ENCODE measurements at regions not wholly inside any gene's neighbourhood (a gene's known extent, or its start where the extent isn't known, plus 50 kb on each side); places are given as distances from the start of the nearest gene placed in this dataset.

GRCh38 chr11:115884800-115885534 is 380.8 kb upstream of the CADM1 start:
- peaks cover 0 to 5% (median 0%) of the 10 kb centered on the region in 5 donors for H3K27me3 ChIP-seq (ENCODE audit: control insufficient read depth in 5 of 5, insufficient read depth in 4 of 5, low read length in 5 of 5)
- no peak overlapping the region for H3K27ac ChIP-seq (ENCODE audit: low read depth, low read length)
- peaks cover 0 to 14% (median 0%) of the 10 kb centered on the region in 5 donors for H3K4me1 ChIP-seq (ENCODE audit: control insufficient read depth in 5 of 5, insufficient read depth in 5 of 5, low read length in 5 of 5)
- no peak overlapping the region for H3K4me3 ChIP-seq (ENCODE audit: low read depth in 1 of 5, low read length in 5 of 5)
- peaks cover 0 to 11% (median 6%) of the 10 kb centered on the region in 5 donors for H3K9me3 ChIP-seq (ENCODE audit: control insufficient read depth in 5 of 5, low read length in 5 of 5)
- H3K9ac ChIP-seq (ENCODE audit: low read length in 5 of 5) = no peak overlapping the region
- H3K36me3 ChIP-seq (ENCODE audit: control insufficient read depth in 5 of 5, insufficient read depth in 5 of 5, low read length in 5 of 5) = no peaks in the 10 kb centered on the region

- no peaks in the 10 kb centered on the region for H3K36me3 ChIP-seq (ENCODE audit: control insufficient read depth in 5 of 5, insufficient read depth in 5 of 5, low read length in 5 of 5)
- no peak overlapping the region for H3K4me3 ChIP-seq (ENCODE audit: low read depth in 1 of 5, low read length in 5 of 5)
- H3K4me1 ChIP-seq (ENCODE audit: control insufficient read depth in 5 of 5, insufficient read depth in 5 of 5, low read length in 5 of 5) = peaks cover 0 to 11% (median 0%) of the 10 kb centered on the region in 5 donors
- peaks cover 0 to 8% (median 0%) of the 10 kb centered on the region in 5 donors for H3K27me3 ChIP-seq (ENCODE audit: control insufficient read depth in 5 of 5, insufficient read depth in 4 of 5, low read length in 5 of 5)
- no peak overlapping the region for H3K27ac ChIP-seq (ENCODE audit: low read depth, low read length)
- H3K9me3 ChIP-seq (ENCODE audit: control insufficient read depth in 5 of 5, low read length in 5 of 5) = no peaks in the 10 kb centered on the region
- H3K9ac ChIP-seq (ENCODE audit: low read length in 5 of 5) = no peak overlapping the region
Measured at GRCh38 chr11:115874843-115875242, 370.6 kb upstream of the CADM1 start.

GRCh38 chr11:115873813-115874212 is 369.6 kb upstream of the CADM1 start:
- no peak overlapping the region for H3K9ac ChIP-seq (ENCODE audit: low read length in 5 of 5)
- no peak overlapping the region for H3K27ac ChIP-seq (ENCODE audit: low read depth, low read length)
- H3K27me3 ChIP-seq (ENCODE audit: control insufficient read depth in 5 of 5, insufficient read depth in 4 of 5, low read length in 5 of 5) = peaks cover 0 to 11% (median 0%) of the 10 kb centered on the region in 5 donors
- no peaks in the 10 kb centered on the region for H3K36me3 ChIP-seq (ENCODE audit: control insufficient read depth in 5 of 5, insufficient read depth in 5 of 5, low read length in 5 of 5)
- no peak overlapping the region for H3K4me3 ChIP-seq (ENCODE audit: low read depth in 1 of 5, low read length in 5 of 5)
- peaks cover 0 to 11% (median 0%) of the 10 kb centered on the region in 5 donors for H3K4me1 ChIP-seq (ENCODE audit: control insufficient read depth in 5 of 5, insufficient read depth in 5 of 5, low read length in 5 of 5)
- peaks cover 0 to 3% (median 0%) of the 10 kb centered on the region in 5 donors for H3K9me3 ChIP-seq (ENCODE audit: control insufficient read depth in 5 of 5, low read length in 5 of 5)

GRCh38 chr11:115872416-115872815 is 368.2 kb upstream of the CADM1 start:
- no peak overlapping the region for H3K4me3 ChIP-seq (ENCODE audit: low read depth in 1 of 5, low read length in 5 of 5)
- no peaks in the 10 kb centered on the region for H3K36me3 ChIP-seq (ENCODE audit: control insufficient read depth in 5 of 5, insufficient read depth in 5 of 5, low read length in 5 of 5)
- peaks cover 0 to 11% (median 0%) of the 10 kb centered on the region in 5 donors for H3K27me3 ChIP-seq (ENCODE audit: control insufficient read depth in 5 of 5, insufficient read depth in 4 of 5, low read length in 5 of 5)
- H3K4me1 ChIP-seq (ENCODE audit: control insufficient read depth in 5 of 5, insufficient read depth in 5 of 5, low read length in 5 of 5) = peaks cover 0 to 11% (median 0%) of the 10 kb centered on the region in 5 donors
- H3K9me3 ChIP-seq (ENCODE audit: control insufficient read depth in 5 of 5, low read length in 5 of 5) = peaks cover 0 to 3% (median 0%) of the 10 kb centered on the region in 5 donors
- no peak overlapping the region for H3K27ac ChIP-seq (ENCODE audit: low read depth, low read length)
- no peak overlapping the region for H3K9ac ChIP-seq (ENCODE audit: low read length in 5 of 5)

- Histone ChIP-seq H3K27me3 (ENCODE audit: control insufficient read depth in 5 of 5, insufficient read depth in 4 of 5, low read length in 5 of 5) (peaks cover 0 to 11% (median 0%) of the 10 kb centered on the region in 5 donors), H3K9me3 (ENCODE audit: control insufficient read depth in 5 of 5, low read length in 5 of 5) (peaks cover 0 to 3% (median 0%) of the 10 kb centered on the region in 5 donors), H3K36me3 (ENCODE audit: control insufficient read depth in 5 of 5, insufficient read depth in 5 of 5, low read length in 5 of 5) (no peaks in the 10 kb centered on the region), H3K4me3 (ENCODE audit: low read depth in 1 of 5, low read length in 5 of 5) (no peak overlapping the region), H3K9ac (ENCODE audit: low read length in 5 of 5) (no peak overlapping the region), H3K4me1 (ENCODE audit: control insufficient read depth in 5 of 5, insufficient read depth in 5 of 5, low read length in 5 of 5) (peaks cover 0 to 11% (median 0%) of the 10 kb centered on the region in 5 donors), H3K27ac (ENCODE audit: low read depth, low read length) (no peak overlapping the region)
Measured at GRCh38 chr11:115871161-115871760, 367.0 kb upstream of the CADM1 start.

- Histone ChIP-seq H3K4me3 (ENCODE audit: low read depth in 1 of 5, low read length in 5 of 5) (no peak overlapping the region), H3K27ac (ENCODE audit: low read depth, low read length) (no peak overlapping the region), H3K9me3 (ENCODE audit: control insufficient read depth in 5 of 5, low read length in 5 of 5) (peaks cover 0 to 3% (median 0%) of the 10 kb centered on the region in 5 donors), H3K36me3 (ENCODE audit: control insufficient read depth in 5 of 5, insufficient read depth in 5 of 5, low read length in 5 of 5) (no peaks in the 10 kb centered on the region), H3K9ac (ENCODE audit: low read length in 5 of 5) (no peak overlapping the region), H3K27me3 (ENCODE audit: control insufficient read depth in 5 of 5, insufficient read depth in 4 of 5, low read length in 5 of 5) (peaks cover 0 to 11% (median 0%) of the 10 kb centered on the region in 5 donors), H3K4me1 (ENCODE audit: control insufficient read depth in 5 of 5, insufficient read depth in 5 of 5, low read length in 5 of 5) (peaks cover 0 to 11% (median 0%) of the 10 kb centered on the region in 5 donors)
Measured at GRCh38 chr11:115869780-115870431, 365.7 kb upstream of the CADM1 start.

- peaks cover 0 to 11% (median 0%) of the 10 kb centered on the region in 5 donors for H3K27me3 ChIP-seq (ENCODE audit: control insufficient read depth in 5 of 5, insufficient read depth in 4 of 5, low read length in 5 of 5)
- peaks cover 0 to 11% (median 0%) of the 10 kb centered on the region in 5 donors for H3K4me1 ChIP-seq (ENCODE audit: control insufficient read depth in 5 of 5, insufficient read depth in 5 of 5, low read length in 5 of 5)
- H3K9me3 ChIP-seq (ENCODE audit: control insufficient read depth in 5 of 5, low read length in 5 of 5) = peaks cover 0 to 3% (median 0%) of the 10 kb centered on the region in 5 donors
- H3K27ac ChIP-seq (ENCODE audit: low read depth, low read length) = no peak overlapping the region
- no peaks in the 10 kb centered on the region for H3K36me3 ChIP-seq (ENCODE audit: control insufficient read depth in 5 of 5, insufficient read depth in 5 of 5, low read length in 5 of 5)
- H3K9ac ChIP-seq (ENCODE audit: low read length in 5 of 5) = no peak overlapping the region
- H3K4me3 ChIP-seq (ENCODE audit: low read depth in 1 of 5, low read length in 5 of 5) = no peak overlapping the region
Measured at GRCh38 chr11:115869131-115869530, 364.9 kb upstream of the CADM1 start.

GRCh38 chr11:115860246-115860645 is 356.0 kb upstream of the CADM1 start:
- peaks cover 0 to 15% (median 4%) of the 10 kb centered on the region in 5 donors for H3K9me3 ChIP-seq (ENCODE audit: control insufficient read depth in 5 of 5, low read length in 5 of 5)
- H3K4me3 ChIP-seq (ENCODE audit: low read depth in 1 of 5, low read length in 5 of 5) = no peak overlapping the region
- no peak overlapping the region for H3K27ac ChIP-seq (ENCODE audit: low read depth, low read length)
- H3K27me3 ChIP-seq (ENCODE audit: control insufficient read depth in 5 of 5, insufficient read depth in 4 of 5, low read length in 5 of 5) = no peaks in the 10 kb centered on the region
- no peaks in the 10 kb centered on the region for H3K36me3 ChIP-seq (ENCODE audit: control insufficient read depth in 5 of 5, insufficient read depth in 5 of 5, low read length in 5 of 5)
- no peak overlapping the region for H3K9ac ChIP-seq (ENCODE audit: low read length in 5 of 5)
- H3K4me1 ChIP-seq (ENCODE audit: control insufficient read depth in 5 of 5, insufficient read depth in 5 of 5, low read length in 5 of 5) = no peaks in the 10 kb centered on the region

GRCh38 chr11:115848611-115849010 is 344.4 kb upstream of the CADM1 start:
- Histone ChIP-seq H3K4me1 (ENCODE audit: control insufficient read depth in 5 of 5, insufficient read depth in 5 of 5, low read length in 5 of 5) (peaks cover 0 to 6% (median 0%) of the 10 kb centered on the region in 5 donors), H3K36me3 (ENCODE audit: control insufficient read depth in 5 of 5, insufficient read depth in 5 of 5, low read length in 5 of 5) (no peaks in the 10 kb centered on the region), H3K9ac (ENCODE audit: low read length in 5 of 5) (no peak overlapping the region), H3K27me3 (ENCODE audit: control insufficient read depth in 5 of 5, insufficient read depth in 4 of 5, low read length in 5 of 5) (peaks cover 0 to 2% (median 0%) of the 10 kb centered on the region in 5 donors), H3K4me3 (ENCODE audit: low read depth in 1 of 5, low read length in 5 of 5) (no peak overlapping the region), H3K9me3 (ENCODE audit: control insufficient read depth in 5 of 5, low read length in 5 of 5) (peaks cover 0 to 9% (median 6%) of the 10 kb centered on the region in 5 donors), H3K27ac (ENCODE audit: low read depth, low read length) (no peak overlapping the region)
